Brain microvascular endothelial cell (primary cell): ENCODE measurements at regions not wholly inside any gene's neighbourhood (a gene's known extent, or its start where the extent isn't known, plus 50 kb on each side); places are given as distances from the start of the nearest gene placed in this dataset.
A peak's percentile ranks its signal among the peaks of the same experiment; 100 is the strongest.

Source experiments
- DNase-seq: peaks from one replicate; pipeline ENCODE4 v3.0.0-alpha.2; 2020
- H3K27ac ChIP-seq: fragments of 250-450 bp; sonication (Bioruptor Pico); 2 replicates; pipeline ENCODE4 v1.5.1; 2020; ENCODE audit warnings: mild to moderate bottlenecking, moderate library complexity
- H3K27me3 ChIP-seq: fragments of 250-450 bp; sonication (Bioruptor Pico); replicated peaks from 2 replicates; pipeline ENCODE4 v1.5.1; 2020; ENCODE audit warnings: mild to moderate bottlenecking
- H3K36me3 ChIP-seq: fragments of 250-450 bp; sonication (Bioruptor Pico); replicated peaks from 2 replicates; pipeline ENCODE4 v1.5.1; 2020; ENCODE audit warnings: mild to moderate bottlenecking
- H3K4me3 ChIP-seq: 2 replicates; pipeline ENCODE4 v1.5.1; 2011; ENCODE audit warnings: low read depth, mild to moderate bottlenecking, control low read depth, low read length, moderate library complexity
- CTCF ChIP-seq: IDR thresholded peaks from 2 replicates; pipeline ENCODE4 v1.5.1; 2011; ENCODE audit warnings: low read depth, mild to moderate bottlenecking, moderate library complexity, low read length, control low read depth, inconsistent platforms; ENCODE audit errors: missing control alignments
- in situ Hi-C: cut with HindIII; loops from 2 replicates; pipeline ENCODE4 v1.10.0; 2017; ENCODE audit warnings: low sequenced_read_pairs, low pct_ligation_motif_present

GRCh38 chr5:97752871-97753270, 569.8 kb upstream of the RIOK2 start:
- no peak for DNase-seq
- no peaks in the 10 kb centered on the region for H3K27me3 ChIP-seq
- no peak overlapping the region for H3K4me3 ChIP-seq
- no peak overlapping the region for H3K27ac ChIP-seq
- H3K36me3 ChIP-seq: no peaks in the 10 kb centered on the region
- in situ Hi-C loops: no loop called here
- no peak for TF ChIP-seq CTCF

GRCh38 chr5:97762483-97762882, 579.4 kb upstream of the RIOK2 start:
- no peak for TF ChIP-seq CTCF
- Histone ChIP-seq H3K27me3 (no peaks in the 10 kb centered on the region), H3K36me3 (no peaks in the 10 kb centered on the region), H3K27ac (no peak overlapping the region), H3K4me3 (no peak overlapping the region)
- DNase-seq: no peak
- in situ Hi-C loops: no loop called here

GRCh38 chr5:97764700-97765099, 581.7 kb upstream of the RIOK2 start:
- no peak for TF ChIP-seq CTCF
- DNase-seq: peak; percentile 63
- Histone ChIP-seq H3K27ac (no peak overlapping the region), H3K36me3 (no peaks in the 10 kb centered on the region), H3K27me3 (no peaks in the 10 kb centered on the region), H3K4me3 (no peak overlapping the region)
- in situ Hi-C loops: no loop called here

GRCh38 chr5:97778451-97778850, 595.4 kb upstream of the RIOK2 start:
- H3K27me3 ChIP-seq: no peaks in the 10 kb centered on the region
- H3K4me3 ChIP-seq: no peak overlapping the region
- H3K27ac ChIP-seq: no peak overlapping the region
- TF ChIP-seq CTCF: no peak
- DNase-seq: no peak
- in situ Hi-C loops: no loop called here
- H3K36me3 ChIP-seq: no peaks in the 10 kb centered on the region

GRCh38 chr5:97788369-97788768, 605.3 kb upstream of the RIOK2 start:
- no peaks in the 10 kb centered on the region for H3K27me3 ChIP-seq
- TF ChIP-seq CTCF: no peak
- in situ Hi-C loops: no loop called here
- DNase-seq: no peak
- no peak overlapping the region for H3K27ac ChIP-seq
- H3K36me3 ChIP-seq: no peaks in the 10 kb centered on the region
- no peak overlapping the region for H3K4me3 ChIP-seq

GRCh38 chr5:97797994-97798451, 615.0 kb upstream of the RIOK2 start:
- no peak for TF ChIP-seq CTCF
- H3K27me3 ChIP-seq: no peaks in the 10 kb centered on the region
- in situ Hi-C loops: no loop called here
- no peaks in the 10 kb centered on the region for H3K36me3 ChIP-seq
- DNase-seq: no peak
- no peak overlapping the region for H3K27ac ChIP-seq
- H3K4me3 ChIP-seq: no peak overlapping the region
